ENCODE measurements at regions not wholly inside any gene's neighbourhood (a gene's known extent, or its start where the extent isn't known, plus 50 kb on each side); places are given as distances from the start of the nearest gene placed in this dataset.

DNA sequence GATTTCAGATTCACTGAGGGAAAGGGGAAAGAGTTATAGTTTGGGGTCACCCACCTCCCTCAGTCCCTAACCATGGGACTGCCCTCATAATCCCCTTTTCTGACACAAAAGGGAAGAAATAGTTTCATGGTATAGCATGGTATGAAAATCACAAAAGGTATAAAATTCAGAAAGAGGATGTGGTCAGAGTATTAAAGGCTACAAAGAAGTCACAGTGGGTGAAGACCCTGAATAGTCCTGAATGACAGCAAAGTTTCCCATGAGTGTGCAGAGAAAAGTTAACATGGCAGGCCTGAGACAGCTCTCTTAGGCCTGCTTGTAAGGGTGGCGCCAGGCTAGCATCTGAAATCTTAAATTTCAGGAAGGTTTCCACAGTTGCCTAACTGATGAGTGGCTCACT, 290.6 kb upstream of the ZNF608 start:
- H3K27me3 ChIP-seq (ENCODE audit: control insufficient read depth in 1 of 2, insufficient read depth in 2 of 2, low read length in 1 of 2), result no peaks in the 10 kb centered on the region
- H3K27ac ChIP-seq (ENCODE audit: low read depth in 1 of 2, low read length in 2 of 2), result no peak overlapping the region
- ATAC-seq (ENCODE audit: low FRiP score), result no peak
- DNase-seq, result no peak
- H3K9me3 ChIP-seq (ENCODE audit: control insufficient read depth, low read length), result peaks cover 2% of the 10 kb centered on the region
- intact Hi-C loops (cut with DNase I), result no loop called here
- H3K4me3 ChIP-seq (ENCODE audit: low read length in 2 of 2), result no peak overlapping the region
- WGBS, 2 donors, result 96 to 100% methylated on average over 1 of the region's 1 CpG
- no peaks in the 10 kb centered on the region for H3K36me3 ChIP-seq (ENCODE audit: control insufficient read depth in 1 of 2, insufficient read depth in 2 of 2, low read length in 1 of 2)
- H3K4me1 ChIP-seq (ENCODE audit: control insufficient read depth in 1 of 2, insufficient read depth in 2 of 2, low read length in 2 of 2), result no peaks in the 10 kb centered on the region

DNA sequence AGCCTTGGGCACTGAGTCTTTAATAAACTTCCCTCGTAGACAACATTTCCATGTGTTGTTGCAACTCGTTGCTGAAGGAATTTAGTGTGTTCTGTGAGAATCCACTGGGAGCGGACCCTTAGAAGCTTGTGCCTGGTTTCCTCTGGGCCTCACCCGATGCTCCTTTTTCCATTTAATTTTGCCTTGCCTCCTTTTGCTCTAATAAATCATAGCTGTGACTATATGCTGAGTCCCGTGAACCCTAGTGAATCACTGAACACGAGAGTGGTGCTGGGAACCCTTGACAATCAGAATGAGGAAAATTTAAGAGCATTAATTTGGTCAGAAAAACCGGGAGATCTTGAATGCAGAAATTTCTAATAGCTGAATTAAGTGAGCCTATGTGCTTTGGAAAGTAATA, 291.1 kb upstream of the ZNF608 start:
- intact Hi-C loops (cut with DNase I), result no loop called here
- ATAC-seq (ENCODE audit: low FRiP score) (no peak), DNase-seq (no peak)
- Histone ChIP-seq H3K27me3 (ENCODE audit: control insufficient read depth in 1 of 2, insufficient read depth in 2 of 2, low read length in 1 of 2) (no peaks in the 10 kb centered on the region), H3K36me3 (ENCODE audit: control insufficient read depth in 1 of 2, insufficient read depth in 2 of 2, low read length in 1 of 2) (no peaks in the 10 kb centered on the region), H3K4me1 (ENCODE audit: control insufficient read depth in 1 of 2, insufficient read depth in 2 of 2, low read length in 2 of 2) (no peaks in the 10 kb centered on the region), H3K9me3 (ENCODE audit: control insufficient read depth, low read length) (peaks cover 2% of the 10 kb centered on the region), H3K27ac (ENCODE audit: low read depth in 1 of 2, low read length in 2 of 2) (no peak overlapping the region), H3K4me3 (ENCODE audit: low read length in 2 of 2) (no peak overlapping the region)
- 94 to 95% methylated on average over 7 of the region's 7 CpGs for WGBS, 2 donors

GRCh38 chr5:125038477-125038876, 292.0 kb upstream of the ZNF608 start:
- Histone ChIP-seq H3K4me1 (ENCODE audit: control insufficient read depth in 1 of 2, insufficient read depth in 2 of 2, low read length in 2 of 2) (no peaks in the 10 kb centered on the region), H3K27ac (ENCODE audit: low read depth in 1 of 2, low read length in 2 of 2) (no peak overlapping the region), H3K4me3 (ENCODE audit: low read length in 2 of 2) (no peak overlapping the region), H3K9me3 (ENCODE audit: control insufficient read depth, low read length) (peaks cover 2% of the 10 kb centered on the region), H3K36me3 (ENCODE audit: control insufficient read depth in 1 of 2, insufficient read depth in 2 of 2, low read length in 1 of 2) (no peaks in the 10 kb centered on the region), H3K27me3 (ENCODE audit: control insufficient read depth in 1 of 2, insufficient read depth in 2 of 2, low read length in 1 of 2) (no peaks in the 10 kb centered on the region)
- intact Hi-C loops (cut with DNase I), result no loop called here
- ATAC-seq (ENCODE audit: low FRiP score) (no peak), DNase-seq (no peak)
- 95 to 96% methylated on average over 5 of the region's 5 CpGs for WGBS, 2 donors

DNA sequence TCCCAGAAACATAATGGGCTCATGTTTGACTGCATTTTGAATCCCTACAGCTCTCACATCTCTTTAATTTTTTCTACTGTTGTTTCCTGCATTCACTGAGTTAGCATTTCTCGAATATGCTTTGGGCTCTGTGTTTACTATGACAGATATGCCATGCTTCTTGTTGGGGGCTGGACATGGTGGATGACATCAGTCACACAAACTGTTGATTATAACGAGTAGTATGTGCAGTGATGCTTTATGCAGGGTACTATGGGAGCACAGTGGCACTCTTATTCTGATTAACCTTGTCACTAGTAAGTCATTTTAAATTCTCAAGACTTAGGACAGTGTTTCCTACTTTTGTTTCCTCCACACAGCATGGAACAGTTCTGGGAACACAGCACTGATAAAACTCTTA, 295.4 kb upstream of the ZNF608 start:
- H3K4me3 ChIP-seq (ENCODE audit: low read length in 2 of 2), result no peak overlapping the region
- intact Hi-C loops (cut with DNase I), result no loop called here
- WGBS, 2 donors, result 65 to 69% methylated on average over 2 of the region's 2 CpGs
- H3K27ac ChIP-seq (ENCODE audit: low read depth in 1 of 2, low read length in 2 of 2), result no peak overlapping the region
- H3K9me3 ChIP-seq (ENCODE audit: control insufficient read depth, low read length), result no peaks in the 10 kb centered on the region
- H3K27me3 ChIP-seq (ENCODE audit: control insufficient read depth in 1 of 2, insufficient read depth in 2 of 2, low read length in 1 of 2), result no peaks in the 10 kb centered on the region
- ATAC-seq (ENCODE audit: low FRiP score), result no peak
- no peak for DNase-seq
- peaks cover 1 to 6% of the 10 kb centered on the region in 2 donors for H3K4me1 ChIP-seq (ENCODE audit: control insufficient read depth in 1 of 2, insufficient read depth in 2 of 2, low read length in 2 of 2)
- H3K36me3 ChIP-seq (ENCODE audit: control insufficient read depth in 1 of 2, insufficient read depth in 2 of 2, low read length in 1 of 2), result no peaks in the 10 kb centered on the region

GRCh38 chr5:125042261-125042890, 295.9 kb upstream of the ZNF608 start:
- ATAC-seq (ENCODE audit: low FRiP score) (no peak), DNase-seq (no peak)
- Histone ChIP-seq H3K4me1 (ENCODE audit: control insufficient read depth in 1 of 2, insufficient read depth in 2 of 2, low read length in 2 of 2) (peaks cover 1 to 6% of the 10 kb centered on the region in 2 donors), H3K27me3 (ENCODE audit: control insufficient read depth in 1 of 2, insufficient read depth in 2 of 2, low read length in 1 of 2) (no peaks in the 10 kb centered on the region), H3K36me3 (ENCODE audit: control insufficient read depth in 1 of 2, insufficient read depth in 2 of 2, low read length in 1 of 2) (no peaks in the 10 kb centered on the region), H3K4me3 (ENCODE audit: low read length in 2 of 2) (no peak overlapping the region), H3K9me3 (ENCODE audit: control insufficient read depth, low read length) (no peaks in the 10 kb centered on the region), H3K27ac (ENCODE audit: low read depth in 1 of 2, low read length in 2 of 2) (no peak overlapping the region)
- 49 to 68% methylated on average over 1 of the region's 1 CpG for WGBS, 2 donors
- intact Hi-C loops (cut with DNase I), result no loop called here

- Histone ChIP-seq H3K27me3 (ENCODE audit: control insufficient read depth in 1 of 2, insufficient read depth in 2 of 2, low read length in 1 of 2) (no peaks in the 10 kb centered on the region), H3K9me3 (ENCODE audit: control insufficient read depth, low read length) (no peaks in the 10 kb centered on the region), H3K4me3 (ENCODE audit: low read length in 2 of 2) (no peak overlapping the region), H3K27ac (ENCODE audit: low read depth in 1 of 2, low read length in 2 of 2) (no peak overlapping the region), H3K36me3 (ENCODE audit: control insufficient read depth in 1 of 2, insufficient read depth in 2 of 2, low read length in 1 of 2) (no peaks in the 10 kb centered on the region), H3K4me1 (ENCODE audit: control insufficient read depth in 1 of 2, insufficient read depth in 2 of 2, low read length in 2 of 2) (peaks cover 1 to 6% of the 10 kb centered on the region in 2 donors)
- ATAC-seq (ENCODE audit: low FRiP score) (no peak), DNase-seq (no peak)
- intact Hi-C loops (cut with DNase I), result no loop called here
- WGBS, 2 donors, result 22 to 31% methylated on average over 8 of the region's 8 CpGs
These were observed 297.4 kb upstream of the ZNF608 start for GRCh38 chr5:125043781-125044391.

- ATAC-seq (ENCODE audit: low FRiP score) (no peak), DNase-seq (no peak)
- H3K27ac ChIP-seq (ENCODE audit: low read depth in 1 of 2, low read length in 2 of 2), result no peak overlapping the region
- H3K4me3 ChIP-seq (ENCODE audit: low read length in 2 of 2), result no peak overlapping the region
- H3K27me3 ChIP-seq (ENCODE audit: control insufficient read depth in 1 of 2, insufficient read depth in 2 of 2, low read length in 1 of 2), result no peaks in the 10 kb centered on the region
- H3K36me3 ChIP-seq (ENCODE audit: control insufficient read depth in 1 of 2, insufficient read depth in 2 of 2, low read length in 1 of 2), result no peaks in the 10 kb centered on the region
- peaks cover 1 to 6% of the 10 kb centered on the region in 2 donors for H3K4me1 ChIP-seq (ENCODE audit: control insufficient read depth in 1 of 2, insufficient read depth in 2 of 2, low read length in 2 of 2)
- 88 to 90% methylated on average over 8 of the region's 8 CpGs for WGBS, 2 donors
- H3K9me3 ChIP-seq (ENCODE audit: control insufficient read depth, low read length), result no peaks in the 10 kb centered on the region
- intact Hi-C loops (cut with DNase I), result no loop called here
These were observed 298.2 kb upstream of the ZNF608 start for GRCh38 chr5:125044491-125045282.

- Histone ChIP-seq H3K4me1 (ENCODE audit: control insufficient read depth in 1 of 2, insufficient read depth in 2 of 2, low read length in 2 of 2) (peaks cover 1 to 6% of the 10 kb centered on the region in 2 donors), H3K4me3 (ENCODE audit: low read length in 2 of 2) (no peak overlapping the region), H3K36me3 (ENCODE audit: control insufficient read depth in 1 of 2, insufficient read depth in 2 of 2, low read length in 1 of 2) (no peaks in the 10 kb centered on the region), H3K27me3 (ENCODE audit: control insufficient read depth in 1 of 2, insufficient read depth in 2 of 2, low read length in 1 of 2) (no peaks in the 10 kb centered on the region), H3K27ac (ENCODE audit: low read depth in 1 of 2, low read length in 2 of 2) (no peak overlapping the region), H3K9me3 (ENCODE audit: control insufficient read depth, low read length) (no peaks in the 10 kb centered on the region)
- ATAC-seq (ENCODE audit: low FRiP score) (no peak), DNase-seq (no peak)
- intact Hi-C loops (cut with DNase I), result no loop called here
- 94% methylated on average over 3 of the region's 3 CpGs for WGBS, 2 donors
These were observed 299.2 kb upstream of the ZNF608 start for GRCh38 chr5:125045646-125046045.

DNA sequence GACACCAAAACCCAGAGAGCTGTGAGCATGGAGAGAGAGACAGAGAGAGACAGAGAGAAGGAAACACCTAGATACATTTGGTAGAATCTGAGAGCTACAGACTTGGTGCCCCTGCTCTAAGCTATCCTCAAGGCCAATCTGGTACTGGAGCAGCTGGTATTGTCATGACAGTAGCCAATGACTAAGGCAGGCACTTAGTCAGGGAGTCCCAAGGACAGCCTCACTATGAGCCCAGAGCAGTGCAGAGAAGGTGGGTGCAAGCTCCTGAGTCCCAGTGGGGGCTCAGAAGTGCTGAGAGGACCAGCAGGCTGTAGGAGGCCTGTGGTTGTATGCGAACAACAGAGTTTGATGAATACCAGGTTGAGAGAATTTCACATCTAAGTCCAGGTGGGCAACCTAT, 300.4 kb upstream of the ZNF608 start:
- Histone ChIP-seq H3K4me1 (ENCODE audit: control insufficient read depth in 1 of 2, insufficient read depth in 2 of 2, low read length in 2 of 2) (peaks cover 1 to 6% of the 10 kb centered on the region in 2 donors), H3K9me3 (ENCODE audit: control insufficient read depth, low read length) (no peaks in the 10 kb centered on the region), H3K27me3 (ENCODE audit: control insufficient read depth in 1 of 2, insufficient read depth in 2 of 2, low read length in 1 of 2) (no peaks in the 10 kb centered on the region), H3K27ac (ENCODE audit: low read depth in 1 of 2, low read length in 2 of 2) (no peak overlapping the region), H3K36me3 (ENCODE audit: control insufficient read depth in 1 of 2, insufficient read depth in 2 of 2, low read length in 1 of 2) (no peaks in the 10 kb centered on the region), H3K4me3 (ENCODE audit: low read length in 2 of 2) (no peak overlapping the region)
- DNase-seq (no peak), ATAC-seq (ENCODE audit: low FRiP score) (no peak)
- intact Hi-C loops (cut with DNase I), result no loop called here
- 99 to 100% methylated on average over 1 of the region's 1 CpG for WGBS, 2 donors
